ENCODE measurements at regions not wholly inside any gene's neighbourhood (a gene's known extent, or its start where the extent isn't known, plus 50 kb on each side); places are given as distances from the start of the nearest gene placed in this dataset.

DNA sequence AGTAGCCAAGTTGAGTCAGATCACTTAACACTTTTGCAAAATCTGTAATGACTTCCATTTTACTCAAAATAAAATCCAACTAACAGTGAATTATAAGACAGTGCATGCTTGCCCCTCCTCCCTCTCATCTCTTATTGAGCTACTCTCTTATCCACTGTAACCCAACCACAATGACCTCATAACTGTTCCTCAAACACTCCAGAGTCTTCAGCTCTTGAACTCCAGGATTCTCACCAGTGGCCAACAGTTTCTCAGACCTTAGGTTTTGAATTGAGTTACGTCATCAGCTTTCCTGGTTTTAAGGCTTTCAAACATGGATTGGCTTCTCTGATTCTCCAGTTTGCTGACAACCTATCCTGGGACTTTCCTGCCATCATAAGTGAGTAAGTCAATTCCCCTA lies 938.3 kb downstream of the RAB28 start:
- Histone ChIP-seq H2BK20ac (ENCODE audit: low read depth, low read length) (no peak overlapping the region), H2AFZ (replicated peaks; ENCODE audit: low read length, poor library complexity) (no peak overlapping the region), H4K20me1 (ENCODE audit: insufficient read depth, low read length) (no peaks in the 10 kb centered on the region), H4K91ac (ENCODE audit: insufficient read depth, low read depth, low read length) (no peak overlapping the region), H4K5ac (ENCODE audit: low read depth, low read length) (no peak overlapping the region), H3K9ac (ENCODE audit: low read depth, low read length) (no peak overlapping the region), H3K56ac (ENCODE audit: extremely low read depth, insufficient read depth, low read length) (no peak overlapping the region), H3K79me1 (ENCODE audit: low read depth in 1 of 2, low read length in 2 of 2) (no peaks in the 10 kb centered on the region), H3K18ac (ENCODE audit: low read depth, low read length) (no peak overlapping the region), H3K9me3 (ENCODE audit: control insufficient read depth, insufficient read depth, low read length) (peaks cover 4% of the 10 kb centered on the region), H3K27me3 (ENCODE audit: control insufficient read depth, insufficient read depth, low read length) (no peaks in the 10 kb centered on the region), H2BK5ac (ENCODE audit: low read depth, low read length, poor library complexity, severe bottlenecking) (no peak overlapping the region), H2BK120ac (ENCODE audit: low read depth, low read length) (no peak overlapping the region), H3K9me1 (ENCODE audit: insufficient read depth, low read length) (no peaks in the 10 kb centered on the region), H3K27ac (ENCODE audit: insufficient read depth, low read length) (no peak overlapping the region), H2BK15ac (ENCODE audit: low read depth, low read length) (no peak overlapping the region), H4K8ac (ENCODE audit: low read depth in 2 of 2, low read length in 2 of 2) (no peak overlapping the region), H3K36me3 (ENCODE audit: control insufficient read depth, insufficient read depth, low read length) (no peaks in the 10 kb centered on the region), H3K4me2 (ENCODE audit: low read depth, low read length) (no peak overlapping the region), H3K14ac (replicated peaks; ENCODE audit: low read depth, low read length) (no peak overlapping the region), H2AK5ac (ENCODE audit: low read depth, low read length) (no peak overlapping the region), H3K23ac (ENCODE audit: low read depth, low read length) (no peak overlapping the region), H3K4me1 (ENCODE audit: control insufficient read depth, insufficient read depth, low read length) (no peaks in the 10 kb centered on the region), H3K4ac (ENCODE audit: low read depth, low read length) (no peak overlapping the region), H3K4me3 (ENCODE audit: insufficient read depth, low read depth, low read length) (no peak overlapping the region), H2AK9ac (replicated peaks; ENCODE audit: low read depth, low read length, poor library complexity) (no peak overlapping the region)
- dilution Hi-C loops (cut with HindIII; ENCODE audit: low sequenced_read_pairs, unreplicated experiment) (no loop called here), in situ Hi-C loops (cut with MboI; ENCODE audit: low sequenced_read_pairs) (no loop called here), intact Hi-C loops (cut with micrococcal nuclease) (no loop called here)
- no peak for ATAC-seq (ENCODE audit: low read depth)
- TF ChIP-seq USF2 (IDR thresholded peaks at IDR 0.05; ENCODE audit: low read depth, low read length) (no peak), RAD21 (IDR thresholded peaks at IDR 0.05; ENCODE audit: low read length) (no peak), FOS (IDR thresholded peaks at IDR 0.05; ENCODE audit: low read depth, low read length) (no peak), POLR2A (IDR thresholded peaks at IDR 0.05; ENCODE audit: low read depth, low read length) (no peak), MAZ (IDR thresholded peaks at IDR 0.05; ENCODE audit: borderline replicate concordance, low read depth, low read length) (no peak), BHLHE40 (IDR thresholded peaks at IDR 0.05; ENCODE audit: low read depth, low read length) (no peak), CHD1 (IDR thresholded peaks at IDR 0.05; ENCODE audit: low read depth, low read length) (no peak), NFE2L2 (IDR thresholded peaks at IDR 0.05; ENCODE audit: low read depth, low read length) (no peak), MXI1 (IDR thresholded peaks at IDR 0.05; ENCODE audit: borderline replicate concordance, low read depth, low read length) (no peak), ELK1 (IDR thresholded peaks at IDR 0.05; ENCODE audit: borderline replicate concordance, low read depth, low read length) (no peak), RCOR1 (IDR thresholded peaks at IDR 0.05; ENCODE audit: insufficient replicate concordance, low read length) (no peak), SMC3 (IDR thresholded peaks at IDR 0.05; ENCODE audit: low read depth, low read length) (no peak), RFX5 (IDR thresholded peaks at IDR 0.05; ENCODE audit: low read depth, low read length) (no peak), MAFK (IDR thresholded peaks at IDR 0.05; ENCODE audit: low read depth, low read length) (no peak), CEBPB (IDR thresholded peaks at IDR 0.05; ENCODE audit: low read depth, low read length) (no peak)
- TF ChIP-seq, protein P1, sequence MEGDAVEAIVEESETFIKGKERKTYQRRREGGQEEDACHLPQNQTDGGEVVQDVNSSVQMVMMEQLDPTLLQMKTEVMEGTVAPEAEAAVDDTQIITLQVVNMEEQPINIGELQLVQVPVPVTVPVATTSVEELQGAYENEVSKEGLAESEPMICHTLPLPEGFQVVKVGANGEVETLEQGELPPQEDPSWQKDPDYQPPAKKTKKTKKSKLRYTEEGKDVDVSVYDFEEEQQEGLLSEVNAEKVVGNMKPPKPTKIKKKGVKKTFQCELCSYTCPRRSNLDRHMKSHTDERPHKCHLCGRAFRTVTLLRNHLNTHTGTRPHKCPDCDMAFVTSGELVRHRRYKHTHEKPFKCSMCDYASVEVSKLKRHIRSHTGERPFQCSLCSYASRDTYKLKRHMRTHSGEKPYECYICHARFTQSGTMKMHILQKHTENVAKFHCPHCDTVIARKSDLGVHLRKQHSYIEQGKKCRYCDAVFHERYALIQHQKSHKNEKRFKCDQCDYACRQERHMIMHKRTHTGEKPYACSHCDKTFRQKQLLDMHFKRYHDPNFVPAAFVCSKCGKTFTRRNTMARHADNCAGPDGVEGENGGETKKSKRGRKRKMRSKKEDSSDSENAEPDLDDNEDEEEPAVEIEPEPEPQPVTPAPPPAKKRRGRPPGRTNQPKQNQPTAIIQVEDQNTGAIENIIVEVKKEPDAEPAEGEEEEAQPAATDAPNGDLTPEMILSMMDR (conservative IDR thresholded peaks at IDR 0.05; ENCODE audit: low read depth, low read length), result no peak
- ChIA-PET POLR2A (ENCODE audit: unreplicated experiment) (no interaction called here), CTCF (interaction anchor here (1.1 kb wide), 1 partner anchor 9 kb away, joined by 3 read pairs; no protein-coding TSS in a partner anchor)
- WGBS, 2 experiments (ENCODE audit: extremely low coverage in 2 of 2, insufficient read length in 1 of 2), result no CpG with 5 or more reads among the region's 1 CpG
- no TSS peak for BruUV-seq (replicated peaks)
- no peak for DNase-seq
